Uterus (tissue), 2 donors: ENCODE measurements at regions not wholly inside any gene's neighbourhood (a gene's known extent, or its start where the extent isn't known, plus 50 kb on each side); places are given as distances from the start of the nearest gene placed in this dataset.

Experiments used
- CTCF ChIP-seq, 4 experiments: fragments of 200-600 bp in 2 of 4; fragments of 450-650 bp in 2 of 4; sonication (generic) in 2 of 4; IDR thresholded peaks; one replicate each; pipeline ENCODE4 v1.5.1; 2016 to 2019; ENCODE audit warnings: antibody characterized with exemption in 4 of 4, mild to moderate bottlenecking in 2 of 4, moderate library complexity in 1 of 4
- POLR2A ChIP-seq, 2 donors: fragments of 450-650 bp; IDR thresholded peaks; one replicate each; pipeline ENCODE4 v1.6.1; 2016; ENCODE audit warnings: antibody characterized with exemption in 2 of 2, mild to moderate bottlenecking in 1 of 2, moderate library complexity in 1 of 2

DNA sequence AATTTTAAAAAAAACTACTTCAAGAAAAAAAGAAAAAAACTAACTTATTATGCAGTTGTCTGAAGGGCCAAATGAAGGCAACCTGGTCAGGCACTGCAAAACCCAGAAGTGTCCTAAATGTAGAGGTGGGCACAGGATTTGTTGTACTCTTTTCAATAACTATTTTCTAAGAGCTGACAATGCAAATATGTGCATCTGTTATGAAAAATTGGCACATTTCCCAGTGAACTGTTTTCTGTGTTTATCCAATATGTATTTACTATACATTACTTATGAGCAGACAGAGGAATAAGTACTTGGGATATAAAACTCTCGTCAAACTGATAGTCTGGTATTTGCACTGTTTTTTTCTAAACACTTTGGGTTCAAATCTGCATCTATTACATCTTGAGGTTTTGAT is 188.0 kb upstream of the C21orf91 start:
- TF ChIP-seq CTCF (IDR thresholded peaks at IDR 0.05) = no peak
- TF ChIP-seq POLR2A (IDR thresholded peaks at IDR 0.05) = no peak
